D341Med (cell line): ENCODE measurements at regions not wholly inside any gene's neighbourhood (a gene's known extent, or its start where the extent isn't known, plus 50 kb on each side); places are given as distances from the start of the nearest gene placed in this dataset.
"Not testable (repeated sequence)": the region's sequence is repeated elsewhere in the genome, so short reads cannot be mapped to it uniquely, and the experiment has no call there.

Experiments used
- DNase-seq: peaks from one replicate; pipeline ENCODE4 v3.0.0; 2012; ENCODE audit warnings: low spot score

- no peak for DNase-seq
These were observed 342.9 kb downstream of the IL20RB start for GRCh38 chr3:137300703-137301102.

GRCh38 chr3:137304313-137305056 is 346.7 kb downstream of the IL20RB start:
- no peak for DNase-seq

- no peak for DNase-seq
These were observed 366.3 kb downstream of the IL20RB start for GRCh38 chr3:137324114-137324513.

GRCh38 chr3:137325170-137325569 is 367.4 kb downstream of the IL20RB start:
- no peak for DNase-seq

- DNase-seq: no peak
These were observed 368.2 kb downstream of the IL20RB start for GRCh38 chr3:137325934-137326333.

- no peak for DNase-seq
These were observed 371.8 kb downstream of the IL20RB start for GRCh38 chr3:137329594-137329993.

- DNase-seq: no peak
These were observed 372.5 kb downstream of the IL20RB start for GRCh38 chr3:137330246-137330645.

GRCh38 chr3:137332297-137332696 is 374.5 kb downstream of the IL20RB start:
- DNase-seq: no peak

GRCh38 chr3:137335478-137335877 is 377.7 kb downstream of the IL20RB start:
- DNase-seq: no peak

- not testable (repeated sequence) for DNase-seq
These were observed 380.6 kb downstream of the IL20RB start for GRCh38 chr3:137338400-137338799.

GRCh38 chr3:137343283-137343682 is 385.5 kb downstream of the IL20RB start:
- DNase-seq: no peak

GRCh38 chr3:137347132-137347531 is 389.3 kb downstream of the IL20RB start:
- no peak for DNase-seq

GRCh38 chr3:137347817-137348368 is 390.1 kb downstream of the IL20RB start:
- no peak for DNase-seq

GRCh38 chr3:137348936-137349335 is 391.2 kb downstream of the IL20RB start:
- DNase-seq: no peak

GRCh38 chr3:137349557-137350348 is 392.0 kb downstream of the IL20RB start:
- DNase-seq: no peak

- DNase-seq: no peak
These were observed 402.9 kb downstream of the IL20RB start for GRCh38 chr3:137360531-137361201.

- DNase-seq: no peak
These were observed 382.0 kb upstream of the SOX14 start for GRCh38 chr3:137382005-137382594.

GRCh38 chr3:137385922-137386321 is 378.2 kb upstream of the SOX14 start:
- DNase-seq: no peak

- DNase-seq: no peak
These were observed 354.5 kb upstream of the SOX14 start for GRCh38 chr3:137409584-137409983.

- DNase-seq: no peak
These were observed 354.1 kb upstream of the SOX14 start for GRCh38 chr3:137410028-137410427.

- no peak for DNase-seq
These were observed 343.7 kb upstream of the SOX14 start for GRCh38 chr3:137420198-137420995.
